Stomach (tissue), 8 donors: ENCODE measurements at regions not wholly inside any gene's neighbourhood (a gene's known extent, or its start where the extent isn't known, plus 50 kb on each side); places are given as distances from the start of the nearest gene placed in this dataset.
"Not testable (repeated sequence)": the region's sequence is repeated elsewhere in the genome, so short reads cannot be mapped to it uniquely, and the experiment has no call there.

Experiments used
- DNase-seq, 2 donors: peaks; one replicate each; pipeline versions ENCODE4 v3.0.0 to v3.0.0-alpha.2; 2013 to 2019
- H3K27ac ChIP-seq, 5 donors: fragments of 200-600 bp in 4 of 5; sonication (generic) in 4 of 5; one replicate each; pipeline ENCODE4 v1.5.1; 2013 to 2019; ENCODE audit warnings: mild to moderate bottlenecking in 1 of 5, moderate library complexity in 1 of 5
- H3K27me3 ChIP-seq, 3 donors: fragments of 200-600 bp; sonication (generic); one replicate each; pipeline ENCODE4 v1.5.1; 2017 to 2019; ENCODE audit warnings: mixed run types in 1 of 3
- H3K36me3 ChIP-seq, 4 donors: fragments of 200-600 bp; sonication (generic); 1 replicate in 3 of 4; 2 replicates in 1 of 4; pipeline ENCODE4 v1.5.1; 2016 to 2019
- H3K4me1 ChIP-seq, 4 donors: fragments of 200-600 bp; sonication (generic); one replicate each; pipeline ENCODE4 v1.5.1; 2016 to 2019
- H3K4me3 ChIP-seq, 4 donors: fragments of 200-600 bp; sonication (generic) in 3 of 4; one replicate each; pipeline ENCODE4 v1.5.1; 2016 to 2019; ENCODE audit warnings: mild to moderate bottlenecking in 1 of 4
- H3K9me3 ChIP-seq, 4 donors: fragments of 200-600 bp; sonication (generic); one replicate each; pipeline ENCODE4 v1.5.1; 2016 to 2019
- CTCF ChIP-seq, 7 experiments: fragments of 450-650 bp in 4 of 7; fragments of 200-600 bp in 3 of 7; sonication (generic) in 3 of 7; IDR thresholded peaks; one replicate each; pipeline ENCODE4 v1.5.1; 2016 to 2019; ENCODE audit warnings: antibody characterized with exemption in 7 of 7, control low read depth in 2 of 7, mild to moderate bottlenecking in 1 of 7
- EP300 ChIP-seq: sonication (generic); formaldehyde crosslinking; IDR thresholded peaks from one replicate; pipeline ENCODE4 v1.6.1; 2017; ENCODE audit warnings: antibody characterized with exemption
- POLR2A ChIP-seq, 4 donors: fragments of 450-650 bp; IDR thresholded peaks; one replicate each; pipeline ENCODE4 v1.6.1; 2016; ENCODE audit warnings: antibody characterized with exemption in 4 of 4, control low read depth in 2 of 4, mild to moderate bottlenecking in 1 of 4, moderate library complexity in 1 of 4
- POLR2AphosphoS5 ChIP-seq, 3 donors: sonication (generic); formaldehyde crosslinking; IDR thresholded peaks; one replicate each; pipeline ENCODE4 v1.6.1; 2016; ENCODE audit warnings: antibody characterized with exemption in 3 of 3
- WGBS, 5 donors: extraction: QIAGEN DNeasy Blood & Tissue Kit in 3 of 5; methylation state at CpG; one replicate each; pipeline versions ENCODE4 v1.1.5 to v1.1.7; 2013 to 2018; 5-methylcytosine and 5-hydroxymethylcytosine counted together
- intact Hi-C: fragments of 100-400 bp; cut with DNase I; formaldehyde crosslinking; loops from one replicate; pipeline ENCODE4 v1.15.1; 2023; ENCODE audit warnings: low total_unique reads
- donor health status: healthy with polysubstance abuse.
- donor health status: Bipolar disorder and iron deficiency.
- donor health status: healthy.

- Histone ChIP-seq H3K4me3 (no peak overlapping the region), H3K9me3 (no peaks in the 10 kb centered on the region), H3K27ac (no peak overlapping the region), H3K4me1 (no peaks in the 10 kb centered on the region), H3K36me3 (no peaks in the 10 kb centered on the region), H3K27me3 (no peaks in the 10 kb centered on the region)
- no peak for TF ChIP-seq EP300
- TF ChIP-seq POLR2A (IDR thresholded peaks at IDR 0.05), result no peak
- no peak for TF ChIP-seq CTCF (IDR thresholded peaks at IDR 0.05)
- no peak for TF ChIP-seq POLR2AphosphoS5 (IDR thresholded peaks at IDR 0.05)
- no peak for DNase-seq
- intact Hi-C loops, result no loop called here
Measured at GRCh38 chrX:109184506-109185139, 297.3 kb downstream of the GUCY2F start.

- peaks cover 0 to 12% (median 6%) of the 10 kb centered on the region in 4 donors for H3K9me3 ChIP-seq
- no peaks in the 10 kb centered on the region for H3K36me3 ChIP-seq
- H3K4me1 ChIP-seq, result no peaks in the 10 kb centered on the region
- no peak overlapping the region for H3K27ac ChIP-seq
- DNase-seq, result no peak
- 64 to 96% (median 86%) methylated on average over 2 to 4 of the region's 4 CpGs for WGBS, 5 donors
- peaks cover 0 to 5% (median 0%) of the 10 kb centered on the region in 3 donors for H3K27me3 ChIP-seq
- H3K4me3 ChIP-seq, result no peak overlapping the region
- intact Hi-C loops, result no loop called here
- TF ChIP-seq POLR2AphosphoS5 (IDR thresholded peaks at IDR 0.05), result no peak
- TF ChIP-seq CTCF (IDR thresholded peaks at IDR 0.05), result no peak
- no peak for TF ChIP-seq POLR2A (IDR thresholded peaks at IDR 0.05)
- TF ChIP-seq EP300, result no peak
Measured at GRCh38 chrX:109172091-109172602, 309.7 kb downstream of the GUCY2F start.

- no peak for DNase-seq
- 51 to 78% (median 65%) methylated on average over 1 of the region's 1 CpG for WGBS, 5 donors
- Histone ChIP-seq H3K27ac (no peak overlapping the region), H3K4me1 (no peaks in the 10 kb centered on the region), H3K27me3 (peaks cover 0 to 4% (median 0%) of the 10 kb centered on the region in 3 donors), H3K36me3 (no peaks in the 10 kb centered on the region), H3K9me3 (peaks cover 0 to 32% (median 13%) of the 10 kb centered on the region in 4 donors), H3K4me3 (no peak overlapping the region)
- TF ChIP-seq POLR2AphosphoS5 (IDR thresholded peaks at IDR 0.05) (no peak), POLR2A (IDR thresholded peaks at IDR 0.05) (no peak), CTCF (IDR thresholded peaks at IDR 0.05) (no peak), EP300 (no peak)
- intact Hi-C loops, result no loop called here
Measured at GRCh38 chrX:109155161-109155560, 326.7 kb downstream of the GUCY2F start.

- H3K4me1 ChIP-seq, H3K4me3 ChIP-seq, H3K27me3 ChIP-seq, H3K27ac ChIP-seq, DNase-seq, intact Hi-C loops, H3K36me3 ChIP-seq: not testable (repeated sequence)
- WGBS, 5 donors, result 56 to 100% (median 68%) methylated on average over 1 of the region's 1 CpG
- H3K9me3 ChIP-seq, result peaks cover 0 to 26% (median 10%) of the 10 kb centered on the region in 4 donors
Measured at GRCh38 chrX:109144173-109144572, 337.7 kb downstream of the GUCY2F start.

- H3K4me3 ChIP-seq, result no peak overlapping the region
- no peak for TF ChIP-seq POLR2A (IDR thresholded peaks at IDR 0.05)
- TF ChIP-seq POLR2AphosphoS5 (IDR thresholded peaks at IDR 0.05), result no peak
- TF ChIP-seq EP300, result no peak
- no peak for TF ChIP-seq CTCF (IDR thresholded peaks at IDR 0.05)
- no peaks in the 10 kb centered on the region for H3K4me1 ChIP-seq
- DNase-seq, result no peak
- H3K27ac ChIP-seq, result no peak overlapping the region
- peaks cover 0 to 38% (median 17%) of the 10 kb centered on the region in 4 donors for H3K9me3 ChIP-seq
- H3K27me3 ChIP-seq, result no peaks in the 10 kb centered on the region
- intact Hi-C loops, result no loop called here
- no peaks in the 10 kb centered on the region for H3K36me3 ChIP-seq
Measured at GRCh38 chrX:109140463-109140862, 341.4 kb downstream of the GUCY2F start.
